H9 (cell line): ENCODE measurements at regions not wholly inside any gene's neighbourhood (a gene's known extent, or its start where the extent isn't known, plus 50 kb on each side); places are given as distances from the start of the nearest gene placed in this dataset.

Source experiments
- DNase-seq: peaks from one replicate; pipeline ENCODE4 v3.0.0-alpha.2; 2017
- H2AFZ ChIP-seq: one replicate; pipeline ENCODE4 v1.6.1; 2013; ENCODE audit warnings: mild to moderate bottlenecking, low read length, control low read depth, moderate library complexity
- H2AK5ac ChIP-seq: 2 replicates; pipeline ENCODE4 v1.6.1; 2013; ENCODE audit warnings: low read length, control low read depth, mixed read lengths; ENCODE audit not compliant: insufficient read length
- H2BK120ac ChIP-seq: one replicate; pipeline ENCODE4 v1.6.1; 2013; ENCODE audit warnings: low read depth, mild to moderate bottlenecking, low read length, control low read depth, inconsistent platforms; ENCODE audit not compliant: poor library complexity, severe bottlenecking
- H2BK12ac ChIP-seq: 2 replicates; pipeline ENCODE4 v1.6.1; 2013; ENCODE audit warnings: low read length, control low read depth, mixed read lengths, low read depth; ENCODE audit not compliant: insufficient read length
- H2BK15ac ChIP-seq: 2 replicates; pipeline ENCODE4 v1.6.1; 2013; ENCODE audit warnings: low read depth, low read length, control low read depth
- H2BK20ac ChIP-seq: one replicate; pipeline ENCODE4 v1.6.1; 2013; ENCODE audit warnings: low read depth, mild to moderate bottlenecking, low read length, control low read depth, inconsistent platforms; ENCODE audit not compliant: poor library complexity, severe bottlenecking
- H2BK5ac ChIP-seq: 2 replicates; pipeline ENCODE4 v1.6.1; 2013; ENCODE audit warnings: low read length, control low read depth, mixed read lengths; ENCODE audit not compliant: insufficient read length
- H3K14ac ChIP-seq: 2 replicates; pipeline ENCODE4 v1.6.1; 2013; ENCODE audit warnings: low read length, control low read depth; ENCODE audit not compliant: insufficient read depth
- H3K18ac ChIP-seq: 2 replicates; pipeline ENCODE4 v1.6.1; 2013; ENCODE audit warnings: low read depth, mild to moderate bottlenecking, mixed read lengths, low read length, control low read depth; ENCODE audit not compliant: insufficient read length
- H3K23ac ChIP-seq: 2 replicates; pipeline ENCODE4 v1.6.1; 2013; ENCODE audit warnings: low read length, control low read depth, mixed read lengths, low read depth; ENCODE audit not compliant: insufficient read length
- H3K23me2 ChIP-seq: 2 replicates; pipeline ENCODE4 v1.6.1; 2013; ENCODE audit warnings: low read depth, mild to moderate bottlenecking, mixed read lengths, low read length, control low read depth; ENCODE audit not compliant: insufficient read length, poor library complexity, severe bottlenecking
- H3K27ac ChIP-seq: 2 replicates; pipeline ENCODE4 v1.5.1; 2013; ENCODE audit warnings: low read length, control low read depth, mixed read lengths, low read depth; ENCODE audit not compliant: insufficient read length
- H3K27me3 ChIP-seq: 2 replicates; pipeline ENCODE4 v1.6.1; 2013; ENCODE audit warnings: low read length, control low read depth, inconsistent platforms; ENCODE audit not compliant: insufficient read depth
- H3K4ac ChIP-seq: 2 replicates; pipeline ENCODE4 v1.6.1; 2013; ENCODE audit warnings: low read depth, mild to moderate bottlenecking, control low read depth, inconsistent platforms, low read length, moderate library complexity
- H3K4me1 ChIP-seq: 2 replicates; pipeline ENCODE4 v1.6.1; 2013; ENCODE audit warnings: low read length, control low read depth, inconsistent platforms; ENCODE audit not compliant: insufficient read depth
- H3K4me2 ChIP-seq: 2 replicates; pipeline ENCODE4 v1.6.1; 2013; ENCODE audit warnings: low read length, control low read depth, mixed read lengths; ENCODE audit not compliant: insufficient read length, insufficient read depth
- H3K56ac ChIP-seq: 2 replicates; pipeline ENCODE4 v1.6.1; 2013; ENCODE audit warnings: low read depth, mild to moderate bottlenecking, mixed read lengths, low read length, control low read depth; ENCODE audit not compliant: insufficient read length
- H3K79me1 ChIP-seq: 2 replicates; pipeline ENCODE4 v1.6.1; 2013; ENCODE audit warnings: low read depth, mild to moderate bottlenecking, moderate library complexity, low read length, control low read depth, inconsistent platforms; ENCODE audit not compliant: insufficient read depth, poor library complexity, severe bottlenecking
- H3K79me2 ChIP-seq: 2 replicates; pipeline ENCODE4 v1.6.1; 2013; ENCODE audit warnings: low read length, control low read depth, inconsistent platforms; ENCODE audit not compliant: insufficient read depth
- H3K9ac ChIP-seq: 2 replicates; pipeline ENCODE4 v1.6.1; 2013; ENCODE audit warnings: low read length, control low read depth, mixed read lengths; ENCODE audit not compliant: insufficient read length; ENCODE audit errors: extremely low read depth
- H3K9me3 ChIP-seq: one replicate; pipeline ENCODE4 v1.6.1; 2013; ENCODE audit warnings: low read depth, low read length, inconsistent platforms; ENCODE audit not compliant: control insufficient read depth
- H3T11ph ChIP-seq: one replicate; pipeline ENCODE4 v1.6.1; 2013; ENCODE audit warnings: mild to moderate bottlenecking, low read length, control low read depth, inconsistent platforms
- H4K20me1 ChIP-seq: one replicate; pipeline ENCODE4 v1.6.1; 2013; ENCODE audit not compliant: control insufficient read depth, insufficient read length, insufficient read depth
- H4K5ac ChIP-seq: 2 replicates; pipeline ENCODE4 v1.6.1; 2013; ENCODE audit warnings: low read depth, mild to moderate bottlenecking, mixed read lengths, low read length, control low read depth; ENCODE audit not compliant: insufficient read length
- H4K8ac ChIP-seq: replicated peaks from 2 replicates; pipeline ENCODE4 v1.6.1; 2013; ENCODE audit warnings: low read length, control low read depth, mixed read lengths, low read depth; ENCODE audit not compliant: insufficient read length
- H4K91ac ChIP-seq: 2 replicates; pipeline ENCODE4 v1.6.1; 2013; ENCODE audit warnings: low read depth, mild to moderate bottlenecking, moderate library complexity, mixed read lengths, low read length, control low read depth; ENCODE audit not compliant: insufficient read length
- H3K27ac Mint-ChIP-seq, 3 experiments: 2 replicates in 2 of 3; 3 replicates in 1 of 3; pipeline ENCODE4 v1.8.0; 2020 to 2021; ENCODE audit warnings: mixed read lengths in 3 of 3, mild to moderate bottlenecking in 1 of 3, moderate library complexity in 1 of 3
- H3K27me3 Mint-ChIP-seq: 2 replicates; pipeline ENCODE4 v1.8.0; 2021; ENCODE audit warnings: low read depth, mild to moderate bottlenecking, moderate library complexity, mixed read lengths
- H3K36me3 Mint-ChIP-seq, 3 experiments: 2 replicates in 2 of 3; 3 replicates in 1 of 3; pipeline ENCODE4 v1.8.0; 2020 to 2021; ENCODE audit warnings: low read depth in 3 of 3, mixed read lengths in 3 of 3; ENCODE audit not compliant: insufficient read depth in 1 of 3
- H3K4me1 Mint-ChIP-seq, 2 experiments: 2 replicates each; pipeline ENCODE4 v1.8.0; 2020; ENCODE audit warnings: mixed read lengths in 2 of 2
- H3K4me3 Mint-ChIP-seq, 2 experiments: 2 replicates in 1 of 2; 3 replicates in 1 of 2; pipeline ENCODE4 v1.8.0; 2020 to 2021; ENCODE audit warnings: mild to moderate bottlenecking in 2 of 2, mixed read lengths in 2 of 2, moderate library complexity in 1 of 2
- H3K9me3 Mint-ChIP-seq, 2 experiments: 2 replicates in 1 of 2; 3 replicates in 1 of 2; pipeline ENCODE4 v1.8.0; 2020; ENCODE audit warnings: mild to moderate bottlenecking in 2 of 2, mixed read lengths in 2 of 2, moderate library complexity in 1 of 2
- TF ChIP-seq, protein P1 (sequence below): fragments of 200-600 bp; sonication (generic); conservative IDR thresholded peaks from 3 replicates; pipeline ENCODE4 v1.8.0; 2021; ENCODE audit warnings: antibody characterized with exemption, mild to moderate bottlenecking

- H2BK12ac ChIP-seq: no peak overlapping the region
- H3K14ac ChIP-seq: no peak overlapping the region
- no peak overlapping the region for H2BK15ac ChIP-seq
- H3K9me3 ChIP-seq: no peaks in the 10 kb centered on the region
- no peaks in the 10 kb centered on the region for H3K23me2 ChIP-seq
- H3K23ac ChIP-seq: no peak overlapping the region
- Mint-ChIP-seq H3K4me3 (no peak overlapping the region), H3K27me3 (no peaks in the 10 kb centered on the region; the same call in 1 of the 2 replicates), H3K36me3 (no peaks in the 10 kb centered on the region; a peak in 1 of 7 replicates), H3K27ac (no peak overlapping the region), H3K9me3 (peaks cover 4 to 6% of the 10 kb centered on the region in 2 experiments; a peak in 4 of 5 replicates), H3K4me1 (no peaks in the 10 kb centered on the region; a peak in 1 of 4 replicates)
- no peak overlapping the region for H3K56ac ChIP-seq
- TF ChIP-seq, protein P1, sequence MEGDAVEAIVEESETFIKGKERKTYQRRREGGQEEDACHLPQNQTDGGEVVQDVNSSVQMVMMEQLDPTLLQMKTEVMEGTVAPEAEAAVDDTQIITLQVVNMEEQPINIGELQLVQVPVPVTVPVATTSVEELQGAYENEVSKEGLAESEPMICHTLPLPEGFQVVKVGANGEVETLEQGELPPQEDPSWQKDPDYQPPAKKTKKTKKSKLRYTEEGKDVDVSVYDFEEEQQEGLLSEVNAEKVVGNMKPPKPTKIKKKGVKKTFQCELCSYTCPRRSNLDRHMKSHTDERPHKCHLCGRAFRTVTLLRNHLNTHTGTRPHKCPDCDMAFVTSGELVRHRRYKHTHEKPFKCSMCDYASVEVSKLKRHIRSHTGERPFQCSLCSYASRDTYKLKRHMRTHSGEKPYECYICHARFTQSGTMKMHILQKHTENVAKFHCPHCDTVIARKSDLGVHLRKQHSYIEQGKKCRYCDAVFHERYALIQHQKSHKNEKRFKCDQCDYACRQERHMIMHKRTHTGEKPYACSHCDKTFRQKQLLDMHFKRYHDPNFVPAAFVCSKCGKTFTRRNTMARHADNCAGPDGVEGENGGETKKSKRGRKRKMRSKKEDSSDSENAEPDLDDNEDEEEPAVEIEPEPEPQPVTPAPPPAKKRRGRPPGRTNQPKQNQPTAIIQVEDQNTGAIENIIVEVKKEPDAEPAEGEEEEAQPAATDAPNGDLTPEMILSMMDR: no peak
- H2AFZ ChIP-seq: no peak overlapping the region
- no peak overlapping the region for H4K8ac ChIP-seq
- H4K5ac ChIP-seq: no peak overlapping the region
- no peak for DNase-seq
- no peaks in the 10 kb centered on the region for H3K27me3 ChIP-seq
- H3K4me1 ChIP-seq: no peaks in the 10 kb centered on the region
- H3K4ac ChIP-seq: no peak overlapping the region
- H2BK5ac ChIP-seq: no peak overlapping the region
- H3K18ac ChIP-seq: no peak overlapping the region
- no peaks in the 10 kb centered on the region for H3K79me2 ChIP-seq
- no peak overlapping the region for H2BK120ac ChIP-seq
- H4K20me1 ChIP-seq: no peaks in the 10 kb centered on the region
- no peak overlapping the region for H2AK5ac ChIP-seq
- no peak overlapping the region for H2BK20ac ChIP-seq
- no peak overlapping the region for H3T11ph ChIP-seq
- no peak overlapping the region for H4K91ac ChIP-seq
- no peaks in the 10 kb centered on the region for H3K79me1 ChIP-seq
- no peak overlapping the region for H3K9ac ChIP-seq
- H3K27ac ChIP-seq: no peak overlapping the region
- H3K4me2 ChIP-seq: no peak overlapping the region
These were observed 295.0 kb upstream of the CHD6 start for GRCh38 chr20:41913146-41913545.
